Lung microvascular endothelial cell (primary cell): ENCODE measurements at regions not wholly inside any gene's neighbourhood (a gene's known extent, or its start where the extent isn't known, plus 50 kb on each side); places are given as distances from the start of the nearest gene placed in this dataset.
"Not testable (repeated sequence)": the region's sequence is repeated elsewhere in the genome, so short reads cannot be mapped to it uniquely, and the experiment has no call there.

Experiments
- DNase-seq, 2 donors: peaks; one replicate each; pipeline versions ENCODE4 v3.0.0 to v3.0.0-alpha.2; 2010; ENCODE audit warnings: low read depth in 2 of 2

GRCh38 chr5:107772418-107773310 lies 101.9 kb upstream of the EFNA5 start:
- no peak for DNase-seq

GRCh38 chr5:107771926-107772325 lies 101.2 kb upstream of the EFNA5 start:
- DNase-seq, result no peak

- DNase-seq, result no peak
These were observed 99.3 kb upstream of the EFNA5 start for GRCh38 chr5:107770051-107770450.

GRCh38 chr5:107769519-107769918 lies 98.8 kb upstream of the EFNA5 start:
- DNase-seq, result no peak

- no peak for DNase-seq
These were observed 96.2 kb upstream of the EFNA5 start for GRCh38 chr5:107766972-107767371.

- no peak for DNase-seq
These were observed 95.7 kb upstream of the EFNA5 start for GRCh38 chr5:107766439-107766838.

- no peak for DNase-seq
These were observed 95.0 kb upstream of the EFNA5 start for GRCh38 chr5:107765805-107766063.

- DNase-seq, result no peak
These were observed 94.5 kb upstream of the EFNA5 start for GRCh38 chr5:107764976-107765804.

GRCh38 chr5:107764282-107764681 lies 93.5 kb upstream of the EFNA5 start:
- no peak for DNase-seq

GRCh38 chr5:107753427-107753826 lies 82.7 kb upstream of the EFNA5 start:
- DNase-seq, result no peak

GRCh38 chr5:107744418-107745330 lies 73.9 kb upstream of the EFNA5 start:
- DNase-seq, result no peak

GRCh38 chr5:107743373-107744000 lies 72.8 kb upstream of the EFNA5 start:
- peak in 1 of 2 donors; percentile 1 for DNase-seq

GRCh38 chr5:107739661-107740060 lies 68.9 kb upstream of the EFNA5 start:
- no peak for DNase-seq

- no peak for DNase-seq
These were observed 65.9 kb upstream of the EFNA5 start for GRCh38 chr5:107736638-107737037.

- not testable (repeated sequence) for DNase-seq
These were observed 65.4 kb upstream of the EFNA5 start for GRCh38 chr5:107736089-107736488.

GRCh38 chr5:107735558-107735957 lies 64.8 kb upstream of the EFNA5 start:
- DNase-seq, result no peak

GRCh38 chr5:107726896-107727295 lies 56.2 kb upstream of the EFNA5 start:
- no peak for DNase-seq

GRCh38 chr5:107724642-107725041 lies 53.9 kb upstream of the EFNA5 start:
- DNase-seq, result no peak

- not testable (repeated sequence) for DNase-seq
These were observed 50.5 kb upstream of the EFNA5 start for GRCh38 chr5:107721241-107721640.
